ENCODE measurements at regions not wholly inside any gene's neighbourhood (a gene's known extent, or its start where the extent isn't known, plus 50 kb on each side); places are given as distances from the start of the nearest gene placed in this dataset.

- TF ChIP-seq CTCF (IDR thresholded peaks at IDR 0.05): no peak
- no peaks in the 10 kb centered on the region for H3K4me1 ChIP-seq (ENCODE audit: control insufficient read depth in 1 of 2, insufficient read depth in 2 of 2, low read length in 2 of 2)
Observed at GRCh38 chr20:24084281-24084680, 95.7 kb upstream of the GGTLC1 start.

GRCh38 chr20:24081077-24081476 is 92.5 kb upstream of the GGTLC1 start:
- intact Hi-C loops (cut with micrococcal nuclease): no loop called here
- H3K4me1 Mint-ChIP-seq: no peaks in the 10 kb centered on the region
- H3K4me3 ChIP-seq (replicated peaks in 1 of 3; ENCODE audit: low read depth in 2 of 3, low read length in 3 of 3): no peak overlapping the region
- H3K27ac ChIP-seq (ENCODE audit: low read depth in 1 of 2, low read length in 2 of 2): no peak overlapping the region
- no peak for TF ChIP-seq CTCF (IDR thresholded peaks at IDR 0.05)
- WGBS (ENCODE audit: insufficient coverage): 99% methylated on average over 6 of the region's 6 CpGs
- H4K20me1 ChIP-seq (ENCODE audit: insufficient read depth, low read length): no peaks in the 10 kb centered on the region
- H3K4me1 ChIP-seq (ENCODE audit: control insufficient read depth in 1 of 2, insufficient read depth in 2 of 2, low read length in 2 of 2): no peaks in the 10 kb centered on the region
- H2AFZ ChIP-seq (ENCODE audit: insufficient read depth, low read depth, low read length, poor library complexity, severe bottlenecking): no peak overlapping the region
- H3K27me3 ChIP-seq (ENCODE audit: control insufficient read depth in 2 of 2, insufficient read depth in 2 of 2, low read length in 2 of 2): no peaks in the 10 kb centered on the region
- H3K27me3 Mint-ChIP-seq (ENCODE audit: low read depth in 3 of 3): peaks cover 0 to 2% (median 0%) of the 10 kb centered on the region in 3 donors
- H3K4me3 Mint-ChIP-seq: no peak overlapping the region
- no peaks in the 10 kb centered on the region for H3K79me2 ChIP-seq (ENCODE audit: insufficient read depth, low read length)
- H3K9me3 ChIP-seq (replicated peaks in 1 of 2; ENCODE audit: control insufficient read depth in 1 of 2, insufficient read depth in 1 of 2, low read length in 2 of 2): no peaks in the 10 kb centered on the region
- no peak overlapping the region for H3K4me2 ChIP-seq (replicated peaks; ENCODE audit: extremely low read depth, low read length, poor library complexity, severe bottlenecking)
- H3K9me3 Mint-ChIP-seq: peaks cover 0 to 3% (median 0%) of the 10 kb centered on the region in 7 donors
- no peak overlapping the region for H3K27ac Mint-ChIP-seq
- DNase-seq: no peak
- H3K36me3 ChIP-seq (replicated peaks in 1 of 2; ENCODE audit: control insufficient read depth in 1 of 2, insufficient read depth in 2 of 2, low read length in 2 of 2): no peaks in the 10 kb centered on the region
- H3K9ac ChIP-seq (ENCODE audit: insufficient read depth, low read length, poor library complexity, severe bottlenecking): no peak overlapping the region
- H3K36me3 Mint-ChIP-seq: no peaks in the 10 kb centered on the region

More at GRCh38 chr20:24084281-24084680, 95.7 kb upstream of the GGTLC1 start:
- Mint-ChIP-seq H3K27ac (no peak overlapping the region), H3K4me1 (no peaks in the 10 kb centered on the region), H3K9me3 (no peaks in the 10 kb centered on the region), H3K4me3 (no peak overlapping the region), H3K36me3 (no peaks in the 10 kb centered on the region), H3K27me3 (ENCODE audit: low read depth in 3 of 3) (peaks cover 0 to 4% (median 0%) of the 10 kb centered on the region in 3 donors)
- Histone ChIP-seq H3K9me3 (replicated peaks in 1 of 2; ENCODE audit: control insufficient read depth in 1 of 2, insufficient read depth in 1 of 2, low read length in 2 of 2) (no peaks in the 10 kb centered on the region), H3K9ac (ENCODE audit: insufficient read depth, low read length, poor library complexity, severe bottlenecking) (no peak overlapping the region), H3K27me3 (ENCODE audit: control insufficient read depth in 2 of 2, insufficient read depth in 2 of 2, low read length in 2 of 2) (no peaks in the 10 kb centered on the region), H4K20me1 (ENCODE audit: insufficient read depth, low read length) (no peaks in the 10 kb centered on the region), H3K4me3 (replicated peaks in 1 of 3; ENCODE audit: low read depth in 2 of 3, low read length in 3 of 3) (no peak overlapping the region), H3K36me3 (replicated peaks in 1 of 2; ENCODE audit: control insufficient read depth in 1 of 2, insufficient read depth in 2 of 2, low read length in 2 of 2) (no peaks in the 10 kb centered on the region), H3K4me2 (replicated peaks; ENCODE audit: extremely low read depth, low read length, poor library complexity, severe bottlenecking) (no peak overlapping the region), H3K79me2 (ENCODE audit: insufficient read depth, low read length) (no peaks in the 10 kb centered on the region), H2AFZ (ENCODE audit: insufficient read depth, low read depth, low read length, poor library complexity, severe bottlenecking) (no peak overlapping the region), H3K27ac (ENCODE audit: low read depth in 1 of 2, low read length in 2 of 2) (no peak overlapping the region)
- no peak for DNase-seq
- 89% methylated on average over 1 of the region's 3 CpGs for WGBS (ENCODE audit: insufficient coverage)
- intact Hi-C loops (cut with micrococcal nuclease): no loop called here

Measured in CD14-positive monocyte (primary cell).